B cell (primary cell): ENCODE measurements at regions not wholly inside any gene's neighbourhood (a gene's known extent, or its start where the extent isn't known, plus 50 kb on each side); places are given as distances from the start of the nearest gene placed in this dataset.

Experiments used
- ATAC-seq: fragments of 200-7000 bp; cut with Tn5 transposase; one replicate; pipeline ENCODE4 v1.10.0; 2021; ENCODE audit warnings: low read depth, mild to moderate bottlenecking, moderate number of reproducible peaks, moderate library complexity
- CTCF ChIA-PET: fragments of 350-600 bp; sonication (Branson Sonifier 250); formaldehyde crosslinking; loops from one replicate; lab custom pipeline; 2021; ENCODE audit warnings: antibody characterized with exemption, inconsistent platforms; lab: Charles Lee
- POLR2A ChIA-PET: fragments of 350-600 bp; sonication (Branson Sonifier 250); formaldehyde crosslinking; loops from one replicate; lab custom pipeline; 2021; ENCODE audit warnings: antibody characterized with exemption; lab: Charles Lee
- DNase-seq: peaks from one replicate; pipeline ENCODE4 v3.0.0; 2013
- H2AFZ ChIP-seq: 2 replicates; pipeline ENCODE4 v1.6.1; 2012; ENCODE audit warnings: mild to moderate bottlenecking, low read depth, low read length; ENCODE audit not compliant: insufficient read depth, poor library complexity, severe bottlenecking
- H3K27ac ChIP-seq, 2 donors: 1 replicate in 1 of 2; 2 replicates in 1 of 2; pipeline ENCODE4 v1.5.1; 2012 to 2013; ENCODE audit warnings: low read length in 2 of 2, mild to moderate bottlenecking in 2 of 2, moderate library complexity in 1 of 2
- H3K27me3 ChIP-seq, 4 experiments: fragments of 200-600 bp in 1 of 4; sonication (generic) in 1 of 4; replicated peaks in 1 of 4; 1 replicate in 2 of 4; 2 replicates in 2 of 4; pipeline versions ENCODE4 v1.6.1 to v1.7.0; 2013 to 2016; ENCODE audit warnings: low read length in 3 of 4, mild to moderate bottlenecking in 2 of 4, mixed read lengths in 1 of 4, moderate library complexity in 1 of 4; ENCODE audit not compliant: insufficient read depth in 4 of 4, control insufficient read depth in 3 of 4; ENCODE audit errors: control extremely low read depth in 1 of 4
- H3K36me3 ChIP-seq, 2 experiments: replicated peaks in 1 of 2; 1 replicate in 1 of 2; 2 replicates in 1 of 2; pipeline versions ENCODE4 v1.6.1 to v1.7.1; 2013; ENCODE audit warnings: low read length in 1 of 2; ENCODE audit not compliant: insufficient read depth in 2 of 2, control insufficient read depth in 1 of 2; ENCODE audit errors: control extremely low read depth in 1 of 2, extremely low read depth in 1 of 2
- H3K4me1 ChIP-seq, 2 donors: fragments of 200-600 bp in 1 of 2; sonication (generic) in 1 of 2; 1 replicate in 1 of 2; 2 replicates in 1 of 2; pipeline versions ENCODE4 v1.5.1 to v1.6.1; 2013 to 2017; ENCODE audit warnings: low read length in 2 of 2; ENCODE audit not compliant: control insufficient read depth in 2 of 2, insufficient read depth in 2 of 2
- H3K4me2 ChIP-seq: replicated peaks from 2 replicates; pipeline ENCODE3; 2012; ENCODE audit warnings: mild to moderate bottlenecking, low read depth, low read length; ENCODE audit not compliant: poor library complexity, severe bottlenecking
- H3K4me3 ChIP-seq, 5 experiments: fragments of 200-600 bp in 1 of 5; sonication (generic) in 1 of 5; 1 replicate in 3 of 5; 2 replicates in 2 of 5; pipeline versions ENCODE4 v1.5.1 to v1.7.0; 2011 to 2016; ENCODE audit warnings: low read length in 4 of 5, mild to moderate bottlenecking in 4 of 5, low read depth in 2 of 5, control low read depth in 1 of 5, moderate library complexity in 1 of 5; ENCODE audit not compliant: insufficient read depth in 1 of 5; ENCODE audit errors: control extremely low read depth in 1 of 5, extremely low read depth in 1 of 5
- H3K79me2 ChIP-seq: fragments of 200-600 bp; sonication (generic); one replicate; pipeline ENCODE4 v1.6.0; 2016; ENCODE audit warnings: low read length; ENCODE audit not compliant: control insufficient read depth, insufficient read depth
- H3K9ac ChIP-seq: fragments of 200-600 bp; sonication (generic); 2 replicates; pipeline ENCODE4 v1.6.1; 2017; ENCODE audit warnings: mild to moderate bottlenecking, low read length, moderate library complexity
- H3K9me3 ChIP-seq, 3 donors: one replicate each; pipeline versions ENCODE4 v1.6.1 to v1.7.1; 2013; ENCODE audit warnings: low read length in 2 of 3; ENCODE audit not compliant: control insufficient read depth in 2 of 3, insufficient read depth in 1 of 3; ENCODE audit errors: control extremely low read depth in 1 of 3
- H4K20me1 ChIP-seq: 2 replicates; pipeline ENCODE4 v1.6.0; 2012; ENCODE audit warnings: mild to moderate bottlenecking, low read length; ENCODE audit not compliant: insufficient read depth, control insufficient read depth, poor library complexity, severe bottlenecking
- H3K27ac Mint-ChIP-seq: one replicate; pipeline ENCODE4 v1.8.0; 2021; ENCODE audit warnings: mixed read lengths
- H3K27me3 Mint-ChIP-seq: one replicate; pipeline ENCODE4 v1.8.0; 2021; ENCODE audit warnings: mixed read lengths
- H3K4me1 Mint-ChIP-seq: one replicate; pipeline ENCODE4 v1.8.0; 2021; ENCODE audit warnings: mixed read lengths
- H3K4me3 Mint-ChIP-seq: one replicate; pipeline ENCODE4 v1.8.0; 2021; ENCODE audit warnings: mixed read lengths
- H3K9me3 Mint-ChIP-seq: one replicate; pipeline ENCODE4 v1.8.0; 2022; ENCODE audit warnings: mixed read lengths; ENCODE audit not compliant: insufficient read depth
- CTCF ChIP-seq: fragments of 200-600 bp; IDR thresholded peaks from one replicate; pipeline ENCODE4 v1.8.0; 2022; ENCODE audit warnings: antibody characterized with exemption, mild to moderate bottlenecking
- EZH2 ChIP-seq: IDR thresholded peaks from 2 replicates; pipeline ENCODE4 v1.6.1; 2012; ENCODE audit warnings: borderline replicate concordance, low read depth, mild to moderate bottlenecking, moderate library complexity, low read length; ENCODE audit not compliant: insufficient read depth, poor library complexity, severe bottlenecking
- intact Hi-C: fragments of 100-400 bp; cut with micrococcal nuclease; formaldehyde crosslinking; loops from one replicate; pipeline ENCODE4 v1.10.0; 2022

DNA sequence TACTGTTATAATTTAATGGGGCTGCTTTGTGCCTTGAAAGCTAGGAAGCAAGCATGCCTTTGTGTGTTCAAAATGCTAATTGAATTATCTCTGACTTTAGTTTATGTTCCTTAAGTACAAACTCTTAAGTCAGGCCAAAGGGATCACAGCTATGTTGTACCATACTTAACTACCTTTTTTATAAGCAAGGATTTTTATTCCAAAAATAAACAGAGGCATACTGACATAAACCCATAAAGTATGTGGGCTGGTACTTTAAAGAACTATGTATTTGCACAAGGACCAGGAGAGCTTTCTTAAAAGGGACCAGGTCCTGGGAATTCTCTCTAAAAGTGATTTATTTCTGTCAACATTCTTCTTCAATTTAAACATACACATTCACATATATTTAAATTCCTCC is 57.8 kb upstream of the HCCS start:
- POLR2A ChIA-PET: no interaction called here

More for the DNA sequence above, 57.8 kb upstream of the HCCS start:
- CTCF ChIA-PET: no interaction called here
- no peak overlapping the region for H3K9ac ChIP-seq
- H3K27ac ChIP-seq: no peak overlapping the region
- Mint-ChIP-seq H3K4me3 (no peak overlapping the region), H3K27me3 (no peaks in the 10 kb centered on the region), H3K9me3 (no peaks in the 10 kb centered on the region), H3K4me1 (no peaks in the 10 kb centered on the region), H3K27ac (no peak overlapping the region)
- no peak overlapping the region for H2AFZ ChIP-seq
- no peak overlapping the region for H3K4me2 ChIP-seq
- ATAC-seq: no peak
- no peaks in the 10 kb centered on the region for H3K4me1 ChIP-seq
- no peak for DNase-seq
- no peaks in the 10 kb centered on the region for H3K79me2 ChIP-seq
- TF ChIP-seq EZH2 (no peak), CTCF (no peak)
- no peaks in the 10 kb centered on the region for H3K36me3 ChIP-seq
- H3K4me3 ChIP-seq: no peak overlapping the region
- no peaks in the 10 kb centered on the region for H4K20me1 ChIP-seq
- intact Hi-C loops: no loop called here
- H3K27me3 ChIP-seq: no peaks in the 10 kb centered on the region
- H3K9me3 ChIP-seq: no peaks in the 10 kb centered on the region
